A673 (cell line): ENCODE measurements at regions not wholly inside any gene's neighbourhood (a gene's known extent, or its start where the extent isn't known, plus 50 kb on each side); places are given as distances from the start of the nearest gene placed in this dataset.
"Not testable (repeated sequence)": the region's sequence is repeated elsewhere in the genome, so short reads cannot be mapped to it uniquely, and the experiment has no call there.

ENCODE experiments used
- EZH2 ChIP-seq: fragments of 200-600 bp; sonication (generic); IDR thresholded peaks from 2 replicates; pipeline ENCODE4 v1.6.1; 2017; ENCODE audit warnings: borderline replicate concordance, low read depth, mild to moderate bottlenecking, mixed read lengths, antibody characterized with exemption, low read length; ENCODE audit not compliant: poor library complexity, severe bottlenecking
- TF ChIP-seq, protein P1 (sequence below): fragments of 300-800, 200-600 bp; sonication (generic); conservative IDR thresholded peaks from 2 replicates; pipeline ENCODE4 v1.5.1; 2017; ENCODE audit warnings: low read depth, mild to moderate bottlenecking, antibody characterized with exemption, low read length, moderate library complexity, mixed read lengths

DNA sequence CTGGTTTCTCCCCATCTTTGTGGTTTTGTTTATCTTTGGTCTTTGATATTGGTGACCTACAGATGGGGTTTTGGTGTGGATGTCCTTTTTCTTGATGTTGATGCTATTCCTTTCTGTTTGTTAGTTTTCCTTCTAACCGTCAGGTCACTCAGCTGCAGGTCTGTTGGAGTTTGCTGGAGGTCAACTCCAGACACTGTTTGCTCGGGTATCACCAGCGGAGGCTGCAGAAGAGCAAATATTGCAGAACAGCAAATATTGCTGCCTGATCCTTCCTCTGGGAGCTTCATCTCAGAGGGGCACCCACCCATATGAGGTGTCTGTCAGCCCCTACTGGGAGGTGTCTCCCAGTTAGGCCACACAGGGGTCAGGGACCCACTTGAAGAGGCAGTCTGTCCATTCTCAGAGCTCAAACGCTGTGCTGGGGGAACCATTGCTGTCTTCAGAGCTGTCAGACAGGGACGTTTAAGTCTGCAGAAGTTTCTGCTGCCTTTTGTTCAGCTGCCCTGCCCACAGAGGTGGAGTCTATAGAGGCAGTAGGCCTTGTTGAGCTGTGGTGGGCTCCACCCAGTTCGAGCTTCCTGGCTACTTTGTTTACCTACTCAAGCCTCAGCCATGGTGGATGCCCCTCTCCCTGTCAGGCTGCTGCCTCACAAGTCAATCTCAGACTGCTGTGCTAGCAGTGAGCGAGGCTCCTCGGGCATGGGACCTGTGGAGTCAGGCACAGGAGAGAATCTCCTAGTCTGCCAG, 94.8 kb upstream of the BNIP2 start:
- TF ChIP-seq, protein P1, sequence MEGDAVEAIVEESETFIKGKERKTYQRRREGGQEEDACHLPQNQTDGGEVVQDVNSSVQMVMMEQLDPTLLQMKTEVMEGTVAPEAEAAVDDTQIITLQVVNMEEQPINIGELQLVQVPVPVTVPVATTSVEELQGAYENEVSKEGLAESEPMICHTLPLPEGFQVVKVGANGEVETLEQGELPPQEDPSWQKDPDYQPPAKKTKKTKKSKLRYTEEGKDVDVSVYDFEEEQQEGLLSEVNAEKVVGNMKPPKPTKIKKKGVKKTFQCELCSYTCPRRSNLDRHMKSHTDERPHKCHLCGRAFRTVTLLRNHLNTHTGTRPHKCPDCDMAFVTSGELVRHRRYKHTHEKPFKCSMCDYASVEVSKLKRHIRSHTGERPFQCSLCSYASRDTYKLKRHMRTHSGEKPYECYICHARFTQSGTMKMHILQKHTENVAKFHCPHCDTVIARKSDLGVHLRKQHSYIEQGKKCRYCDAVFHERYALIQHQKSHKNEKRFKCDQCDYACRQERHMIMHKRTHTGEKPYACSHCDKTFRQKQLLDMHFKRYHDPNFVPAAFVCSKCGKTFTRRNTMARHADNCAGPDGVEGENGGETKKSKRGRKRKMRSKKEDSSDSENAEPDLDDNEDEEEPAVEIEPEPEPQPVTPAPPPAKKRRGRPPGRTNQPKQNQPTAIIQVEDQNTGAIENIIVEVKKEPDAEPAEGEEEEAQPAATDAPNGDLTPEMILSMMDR: not testable (repeated sequence)
- not testable (repeated sequence) for TF ChIP-seq EZH2
